SK-N-MC (cell line): ENCODE measurements at regions not wholly inside any gene's neighbourhood (a gene's known extent, or its start where the extent isn't known, plus 50 kb on each side); places are given as distances from the start of the nearest gene placed in this dataset.

ENCODE experiments used
- EZH2 ChIP-seq: fragments of 200-600 bp; sonication (generic); IDR thresholded peaks from one replicate; pipeline ENCODE4 v1.6.1; 2017; ENCODE audit warnings: antibody characterized with exemption
- POLR2AphosphoS5 ChIP-seq: IDR thresholded peaks from 2 replicates; pipeline ENCODE4 v1.6.1; 2012; ENCODE audit warnings: mild to moderate bottlenecking, low read depth, low read length, borderline replicate concordance

DNA sequence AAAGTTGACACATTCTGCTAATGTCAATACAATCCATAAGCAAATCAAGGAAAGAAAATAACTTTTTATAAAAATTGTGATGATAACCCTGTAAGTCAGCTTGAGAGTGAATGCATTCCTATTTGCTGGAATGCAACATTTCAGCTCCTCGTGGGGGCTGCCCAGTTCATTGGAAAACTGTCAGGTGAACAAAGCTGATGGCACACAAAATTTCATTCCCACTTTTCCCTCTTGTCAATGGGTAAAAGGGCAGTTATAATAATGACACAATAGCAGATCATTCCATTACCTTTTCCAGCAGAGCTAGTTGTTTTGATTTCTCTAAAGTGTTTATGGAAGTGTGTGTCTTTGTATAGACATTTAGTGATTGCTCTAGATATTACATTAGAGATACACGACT lies 1124.6 kb upstream of the MAP3K7 start:
- no peak for TF ChIP-seq POLR2AphosphoS5
- TF ChIP-seq EZH2 = no peak
